ENCODE measurements at regions not wholly inside any gene's neighbourhood (a gene's known extent, or its start where the extent isn't known, plus 50 kb on each side); places are given as distances from the start of the nearest gene placed in this dataset.

DNA sequence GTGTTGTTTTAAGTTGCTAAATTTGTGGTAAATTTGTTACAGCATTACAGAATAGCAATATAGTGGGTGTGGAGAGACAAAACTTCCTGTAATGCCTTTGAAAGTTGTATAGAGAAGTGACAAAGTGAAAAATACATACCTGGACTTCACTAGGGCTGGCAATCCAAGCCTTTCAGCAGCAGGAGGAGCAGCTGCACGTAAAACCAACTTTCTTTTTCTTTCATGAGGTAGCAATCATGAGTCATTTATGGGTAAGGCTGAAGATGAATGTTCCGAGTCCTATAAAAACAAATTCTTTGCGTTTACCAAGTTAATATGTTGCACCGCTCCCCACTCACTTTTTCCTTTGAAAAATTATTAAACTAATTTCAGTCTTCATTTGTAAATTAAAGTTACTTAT is 1138.2 kb downstream of the TAF11L14 start:
- Histone ChIP-seq H3K27ac (replicated peaks) (no peak overlapping the region), H3K4me3 (replicated peaks; ENCODE audit: insufficient read depth, low read length) (no peak overlapping the region), H3K27me3 (ENCODE audit: insufficient read depth, poor library complexity, severe bottlenecking) (no peaks in the 10 kb centered on the region)
- no peak for TF ChIP-seq GABPA (IDR thresholded peaks at IDR 0.05; ENCODE audit: low read depth)
- TF ChIP-seq, protein P1, sequence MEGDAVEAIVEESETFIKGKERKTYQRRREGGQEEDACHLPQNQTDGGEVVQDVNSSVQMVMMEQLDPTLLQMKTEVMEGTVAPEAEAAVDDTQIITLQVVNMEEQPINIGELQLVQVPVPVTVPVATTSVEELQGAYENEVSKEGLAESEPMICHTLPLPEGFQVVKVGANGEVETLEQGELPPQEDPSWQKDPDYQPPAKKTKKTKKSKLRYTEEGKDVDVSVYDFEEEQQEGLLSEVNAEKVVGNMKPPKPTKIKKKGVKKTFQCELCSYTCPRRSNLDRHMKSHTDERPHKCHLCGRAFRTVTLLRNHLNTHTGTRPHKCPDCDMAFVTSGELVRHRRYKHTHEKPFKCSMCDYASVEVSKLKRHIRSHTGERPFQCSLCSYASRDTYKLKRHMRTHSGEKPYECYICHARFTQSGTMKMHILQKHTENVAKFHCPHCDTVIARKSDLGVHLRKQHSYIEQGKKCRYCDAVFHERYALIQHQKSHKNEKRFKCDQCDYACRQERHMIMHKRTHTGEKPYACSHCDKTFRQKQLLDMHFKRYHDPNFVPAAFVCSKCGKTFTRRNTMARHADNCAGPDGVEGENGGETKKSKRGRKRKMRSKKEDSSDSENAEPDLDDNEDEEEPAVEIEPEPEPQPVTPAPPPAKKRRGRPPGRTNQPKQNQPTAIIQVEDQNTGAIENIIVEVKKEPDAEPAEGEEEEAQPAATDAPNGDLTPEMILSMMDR (IDR thresholded peaks at IDR 0.05; ENCODE audit: insufficient read depth, low read length): no peak
- TF ChIP-seq POLR2AphosphoS5 (IDR thresholded peaks at IDR 0.05; ENCODE audit: low read depth): no peak
- TF ChIP-seq SPI1 (IDR thresholded peaks at IDR 0.05; ENCODE audit: borderline replicate concordance, low read depth): no peak
- TF ChIP-seq, protein P2, sequence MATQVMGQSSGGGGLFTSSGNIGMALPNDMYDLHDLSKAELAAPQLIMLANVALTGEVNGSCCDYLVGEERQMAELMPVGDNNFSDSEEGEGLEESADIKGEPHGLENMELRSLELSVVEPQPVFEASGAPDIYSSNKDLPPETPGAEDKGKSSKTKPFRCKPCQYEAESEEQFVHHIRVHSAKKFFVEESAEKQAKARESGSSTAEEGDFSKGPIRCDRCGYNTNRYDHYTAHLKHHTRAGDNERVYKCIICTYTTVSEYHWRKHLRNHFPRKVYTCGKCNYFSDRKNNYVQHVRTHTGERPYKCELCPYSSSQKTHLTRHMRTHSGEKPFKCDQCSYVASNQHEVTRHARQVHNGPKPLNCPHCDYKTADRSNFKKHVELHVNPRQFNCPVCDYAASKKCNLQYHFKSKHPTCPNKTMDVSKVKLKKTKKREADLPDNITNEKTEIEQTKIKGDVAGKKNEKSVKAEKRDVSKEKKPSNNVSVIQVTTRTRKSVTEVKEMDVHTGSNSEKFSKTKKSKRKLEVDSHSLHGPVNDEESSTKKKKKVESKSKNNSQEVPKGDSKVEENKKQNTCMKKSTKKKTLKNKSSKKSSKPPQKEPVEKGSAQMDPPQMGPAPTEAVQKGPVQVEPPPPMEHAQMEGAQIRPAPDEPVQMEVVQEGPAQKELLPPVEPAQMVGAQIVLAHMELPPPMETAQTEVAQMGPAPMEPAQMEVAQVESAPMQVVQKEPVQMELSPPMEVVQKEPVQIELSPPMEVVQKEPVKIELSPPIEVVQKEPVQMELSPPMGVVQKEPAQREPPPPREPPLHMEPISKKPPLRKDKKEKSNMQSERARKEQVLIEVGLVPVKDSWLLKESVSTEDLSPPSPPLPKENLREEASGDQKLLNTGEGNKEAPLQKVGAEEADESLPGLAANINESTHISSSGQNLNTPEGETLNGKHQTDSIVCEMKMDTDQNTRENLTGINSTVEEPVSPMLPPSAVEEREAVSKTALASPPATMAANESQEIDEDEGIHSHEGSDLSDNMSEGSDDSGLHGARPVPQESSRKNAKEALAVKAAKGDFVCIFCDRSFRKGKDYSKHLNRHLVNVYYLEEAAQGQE (IDR thresholded peaks at IDR 0.05; ENCODE audit: insufficient replicate concordance, low read depth): no peak
- no peak for DNase-seq (ENCODE audit: low read depth in 1 of 2, low spot score in 1 of 2)

GRCh38 chr5:18778225-18778624 is 1144.0 kb downstream of the TAF11L14 start:
- no peak overlapping the region for H3K27ac ChIP-seq (replicated peaks)

DNA sequence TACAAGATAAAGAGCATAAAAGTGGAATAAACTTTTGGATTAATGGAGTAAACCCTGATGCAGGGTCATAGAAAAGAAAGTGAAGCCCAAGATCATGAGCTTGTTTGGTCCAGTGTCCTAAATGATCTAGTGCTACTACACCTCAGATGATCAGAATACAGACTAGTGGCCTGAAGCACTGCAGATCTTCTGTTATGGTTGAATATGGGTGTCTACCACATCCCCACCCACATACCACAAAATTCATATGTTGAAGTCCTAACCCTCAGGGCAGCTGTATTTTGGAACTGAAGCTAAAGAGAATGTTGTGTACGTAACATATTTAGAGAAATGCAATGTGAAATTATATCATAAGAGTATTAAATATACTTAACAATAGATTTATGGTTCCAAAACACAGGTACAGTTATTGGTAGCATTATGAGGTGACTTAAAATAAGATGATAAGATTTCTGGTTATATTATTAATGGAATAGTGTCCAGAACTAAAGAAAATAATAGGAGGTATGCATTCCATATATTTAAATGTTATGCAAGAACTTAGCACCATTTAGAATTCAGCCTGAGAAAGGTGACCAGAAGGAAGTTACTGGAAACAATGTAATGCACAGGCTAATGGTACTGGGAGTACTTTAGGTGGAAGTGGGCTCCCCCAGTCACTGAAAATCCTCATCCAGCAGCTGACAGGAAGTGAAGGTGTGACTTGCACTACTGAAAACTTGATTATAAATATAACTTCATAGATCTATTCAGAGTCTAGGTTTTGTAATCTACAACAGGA is 1155.1 kb downstream of the TAF11L14 start:
- Histone ChIP-seq H3K27ac (replicated peaks) (no peak overlapping the region), H3K4me3 (replicated peaks; ENCODE audit: insufficient read depth, low read length) (no peak overlapping the region), H3K27me3 (ENCODE audit: insufficient read depth, poor library complexity, severe bottlenecking) (no peaks in the 10 kb centered on the region)
- no peak for DNase-seq (ENCODE audit: low read depth in 1 of 2, low spot score in 1 of 2)
- TF ChIP-seq, protein P1 (IDR thresholded peaks at IDR 0.05; ENCODE audit: insufficient read depth, low read length): no peak

More at GRCh38 chr5:18778225-18778624, 1144.0 kb downstream of the TAF11L14 start:
- DNase-seq (ENCODE audit: low read depth in 1 of 2, low spot score in 1 of 2): no peak
- no peak overlapping the region for H3K4me3 ChIP-seq (replicated peaks; ENCODE audit: insufficient read depth, low read length)
- no peaks in the 10 kb centered on the region for H3K27me3 ChIP-seq (ENCODE audit: insufficient read depth, poor library complexity, severe bottlenecking)
- no peak for TF ChIP-seq GABPA (IDR thresholded peaks at IDR 0.05; ENCODE audit: low read depth)
- TF ChIP-seq, protein P2 (IDR thresholded peaks at IDR 0.05; ENCODE audit: insufficient replicate concordance, low read depth): no peak

DNA sequence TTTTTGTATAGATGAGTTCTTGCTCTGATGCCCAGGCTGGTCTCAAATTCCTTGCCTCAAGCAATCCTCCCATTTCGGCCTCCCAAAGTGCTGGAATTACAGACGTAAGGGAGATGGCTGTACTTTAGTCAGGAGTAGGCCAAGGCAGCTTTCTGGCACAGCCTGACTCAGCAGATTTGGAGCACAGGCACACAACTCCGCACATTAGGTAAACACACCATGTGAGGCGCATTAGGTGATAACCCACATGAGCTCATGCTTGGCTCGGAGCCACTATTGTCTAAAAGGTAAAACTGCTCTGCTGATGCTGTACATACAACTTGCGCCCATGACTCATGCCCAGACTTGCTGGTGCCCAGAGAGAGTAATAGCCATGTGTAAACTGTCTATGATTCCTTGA is 1157.9 kb downstream of the TAF11L14 start:
- no peak overlapping the region for H3K4me3 ChIP-seq (replicated peaks; ENCODE audit: insufficient read depth, low read length)
- TF ChIP-seq SPI1 (IDR thresholded peaks at IDR 0.05; ENCODE audit: borderline replicate concordance, low read depth): no peak
- no peak for TF ChIP-seq GABPA (IDR thresholded peaks at IDR 0.05; ENCODE audit: low read depth)
- TF ChIP-seq POLR2AphosphoS5 (IDR thresholded peaks at IDR 0.05; ENCODE audit: low read depth): no peak
- TF ChIP-seq, protein P2 (IDR thresholded peaks at IDR 0.05; ENCODE audit: insufficient replicate concordance, low read depth): no peak
- TF ChIP-seq, protein P1 (IDR thresholded peaks at IDR 0.05; ENCODE audit: insufficient read depth, low read length): no peak
- H3K27ac ChIP-seq (replicated peaks): no peak overlapping the region
- H3K27me3 ChIP-seq (ENCODE audit: insufficient read depth, poor library complexity, severe bottlenecking): no peaks in the 10 kb centered on the region
- DNase-seq (ENCODE audit: low read depth in 1 of 2, low spot score in 1 of 2): no peak

Data from HL-60 (cell line).